ENCODE measurements at regions not wholly inside any gene's neighbourhood (a gene's known extent, or its start where the extent isn't known, plus 50 kb on each side); places are given as distances from the start of the nearest gene placed in this dataset.

DNA sequence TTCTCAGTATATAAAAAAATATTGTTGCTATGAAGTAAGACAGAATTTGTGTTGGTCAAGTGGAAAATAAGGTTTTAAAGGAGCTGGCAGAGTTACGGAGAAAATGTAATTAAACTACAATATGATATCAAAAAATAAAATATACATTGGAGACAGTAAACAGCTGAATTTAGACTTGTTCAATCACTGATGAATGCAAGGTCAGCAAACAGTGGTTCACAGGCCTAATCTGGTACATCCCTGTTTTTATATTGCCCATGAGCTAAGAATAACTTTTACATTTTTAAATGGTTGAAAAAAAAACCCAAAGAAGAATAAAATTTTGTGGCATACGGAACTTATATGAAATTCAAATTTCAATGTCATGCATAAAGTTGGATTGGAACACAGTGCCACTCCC lies 131.0 kb upstream of the TRIB2 start:
- no peak for TF ChIP-seq POLR2A (IDR thresholded peaks at IDR 0.05)
- TF ChIP-seq, protein P1, sequence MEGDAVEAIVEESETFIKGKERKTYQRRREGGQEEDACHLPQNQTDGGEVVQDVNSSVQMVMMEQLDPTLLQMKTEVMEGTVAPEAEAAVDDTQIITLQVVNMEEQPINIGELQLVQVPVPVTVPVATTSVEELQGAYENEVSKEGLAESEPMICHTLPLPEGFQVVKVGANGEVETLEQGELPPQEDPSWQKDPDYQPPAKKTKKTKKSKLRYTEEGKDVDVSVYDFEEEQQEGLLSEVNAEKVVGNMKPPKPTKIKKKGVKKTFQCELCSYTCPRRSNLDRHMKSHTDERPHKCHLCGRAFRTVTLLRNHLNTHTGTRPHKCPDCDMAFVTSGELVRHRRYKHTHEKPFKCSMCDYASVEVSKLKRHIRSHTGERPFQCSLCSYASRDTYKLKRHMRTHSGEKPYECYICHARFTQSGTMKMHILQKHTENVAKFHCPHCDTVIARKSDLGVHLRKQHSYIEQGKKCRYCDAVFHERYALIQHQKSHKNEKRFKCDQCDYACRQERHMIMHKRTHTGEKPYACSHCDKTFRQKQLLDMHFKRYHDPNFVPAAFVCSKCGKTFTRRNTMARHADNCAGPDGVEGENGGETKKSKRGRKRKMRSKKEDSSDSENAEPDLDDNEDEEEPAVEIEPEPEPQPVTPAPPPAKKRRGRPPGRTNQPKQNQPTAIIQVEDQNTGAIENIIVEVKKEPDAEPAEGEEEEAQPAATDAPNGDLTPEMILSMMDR (IDR thresholded peaks at IDR 0.05) = no peak
